DMS 273 (cell line): ENCODE measurements at regions not wholly inside any gene's neighbourhood (a gene's known extent, or its start where the extent isn't known, plus 50 kb on each side); places are given as distances from the start of the nearest gene placed in this dataset.
"Not testable (repeated sequence)": the region's sequence is repeated elsewhere in the genome, so short reads cannot be mapped to it uniquely, and the experiment has no call there.

Source experiments
- DNase-seq: peaks from one replicate; lab custom pipeline; 2025; ENCODE audit not compliant: unreplicated experiment; lab: John Stamatoyannopoulos, UW

DNA sequence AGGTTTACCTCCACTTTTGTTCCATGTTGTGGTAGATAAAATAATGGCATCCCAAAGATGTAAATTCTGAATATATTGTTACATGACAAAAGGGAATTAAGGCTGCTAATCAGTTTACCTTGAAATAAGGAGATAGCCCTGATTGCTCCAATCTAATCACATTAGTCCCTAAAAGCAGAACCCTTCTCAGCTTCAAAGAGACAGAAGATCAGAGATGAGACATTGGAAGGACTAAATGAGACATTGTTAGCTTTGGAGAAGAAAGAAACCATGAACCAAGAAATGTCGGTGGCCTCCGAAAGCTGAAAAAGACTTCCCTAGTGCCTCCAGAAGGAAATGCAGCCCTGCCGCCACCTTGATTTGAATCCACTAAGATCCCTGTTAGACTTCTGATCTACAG lies 82.8 kb upstream of the PARP8 start:
- no peak for DNase-seq

DNA sequence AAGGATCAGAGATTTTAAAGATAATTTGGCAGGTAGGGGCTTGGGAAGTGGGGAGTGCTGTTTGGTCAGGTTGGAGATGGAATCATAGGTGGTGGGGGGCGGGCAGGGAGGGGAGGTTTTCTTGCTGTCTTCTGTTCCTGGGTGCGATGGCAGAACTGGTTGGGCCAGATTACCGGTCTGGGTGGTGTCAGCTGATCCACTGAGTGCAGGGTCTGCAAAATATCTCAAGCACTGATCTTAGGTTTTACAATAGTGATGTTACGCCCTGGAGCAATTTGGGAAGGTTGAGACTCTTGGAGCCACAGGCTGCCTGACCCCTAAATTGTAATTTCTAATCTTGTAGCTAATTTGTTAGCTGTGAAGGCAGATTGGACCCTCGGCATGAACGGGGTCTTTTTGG lies 78.0 kb upstream of the PARP8 start:
- not testable (repeated sequence) for DNase-seq

DNA sequence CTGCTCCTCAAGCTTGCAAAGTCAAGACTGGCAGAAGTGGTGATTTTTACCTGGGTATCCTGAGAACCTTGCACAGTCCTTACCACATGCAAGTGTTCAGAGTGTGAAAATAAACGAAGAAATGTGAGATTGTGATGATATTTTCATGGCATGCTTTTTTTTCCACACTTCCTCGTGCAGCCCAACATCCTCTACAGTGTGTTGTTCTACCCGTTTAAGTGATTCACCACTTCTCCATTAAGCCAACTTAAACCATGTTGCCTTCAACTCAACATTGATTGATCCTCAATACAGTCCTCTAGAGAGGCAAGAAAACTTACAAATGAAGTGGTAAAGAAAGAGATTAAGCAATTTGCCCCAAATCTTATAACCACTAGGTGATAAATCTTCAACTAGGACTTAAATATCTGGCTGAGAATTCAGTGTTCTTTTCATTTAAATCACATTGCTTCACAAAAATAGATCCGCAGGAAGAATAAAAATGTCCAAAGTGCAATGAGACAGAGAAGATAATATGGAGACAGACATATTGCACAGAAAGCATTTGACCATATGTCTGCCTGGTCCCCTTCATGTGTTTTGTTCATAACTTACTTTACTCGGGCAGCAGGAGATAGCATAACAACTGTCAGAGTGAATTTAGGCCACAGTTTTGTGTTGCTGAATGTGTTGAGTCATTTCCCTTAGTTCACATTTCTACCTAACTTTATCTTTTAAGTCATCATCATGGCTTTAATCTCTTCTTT lies 75.8 kb upstream of the PARP8 start:
- not testable (repeated sequence) for DNase-seq

DNA sequence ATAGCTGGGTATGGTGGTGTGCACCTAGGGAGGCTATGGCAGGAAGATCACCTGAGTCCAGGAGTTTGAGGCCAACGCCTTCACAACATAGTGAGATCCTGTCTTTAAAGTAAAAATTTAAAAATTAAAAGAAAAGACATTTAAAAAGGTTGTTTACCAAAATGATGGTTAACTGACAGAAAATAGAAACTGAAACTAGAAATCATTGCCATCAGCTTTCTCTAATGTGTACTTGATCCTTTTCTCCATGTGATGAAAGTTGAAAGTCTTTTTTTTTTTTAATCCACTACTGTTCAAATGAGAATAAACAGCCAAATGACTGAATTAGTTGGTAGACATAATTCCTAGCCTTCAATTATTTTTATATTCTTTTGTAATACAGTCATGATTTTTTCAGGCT lies 75.1 kb upstream of the PARP8 start:
- DNase-seq = not testable (repeated sequence)

DNA sequence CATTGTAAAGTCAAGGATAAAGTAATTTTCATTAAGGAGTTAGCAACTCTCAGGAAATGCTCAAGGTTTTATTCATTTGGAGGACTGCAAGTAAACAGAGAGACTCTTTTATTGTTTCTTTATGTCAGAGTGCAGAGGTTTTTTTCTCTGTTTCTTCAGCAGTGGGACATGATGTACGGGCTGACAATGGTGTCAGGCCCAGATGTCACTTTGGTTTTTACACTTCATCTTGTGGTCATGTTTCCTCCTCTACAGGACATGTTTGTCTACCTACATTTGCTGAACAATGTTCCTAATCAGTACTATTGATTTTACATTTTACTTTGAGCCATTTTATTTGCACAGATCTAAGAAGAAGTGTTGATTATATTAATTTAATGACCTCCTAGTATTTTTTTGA lies 72.8 kb upstream of the PARP8 start:
- no peak for DNase-seq

DNA sequence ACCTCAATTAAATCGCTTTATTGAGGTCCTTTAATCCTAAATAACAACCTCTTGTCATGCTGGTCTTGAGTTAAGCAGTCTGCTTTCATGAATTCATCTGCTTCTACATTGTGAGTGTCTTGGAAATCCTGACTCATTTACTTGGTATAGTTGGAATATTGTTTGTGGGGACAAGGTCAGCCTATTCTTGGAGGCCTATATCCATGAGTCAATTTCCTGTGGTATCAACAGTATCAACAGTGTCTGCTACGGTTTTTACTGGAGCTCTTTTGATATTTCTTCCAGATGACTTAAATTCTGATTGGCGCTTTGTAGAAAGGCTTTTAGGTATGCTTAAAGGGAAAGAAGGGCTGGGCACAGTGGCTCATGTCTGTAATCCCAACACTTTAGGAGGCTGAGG lies 71.2 kb upstream of the PARP8 start:
- no peak for DNase-seq

DNA sequence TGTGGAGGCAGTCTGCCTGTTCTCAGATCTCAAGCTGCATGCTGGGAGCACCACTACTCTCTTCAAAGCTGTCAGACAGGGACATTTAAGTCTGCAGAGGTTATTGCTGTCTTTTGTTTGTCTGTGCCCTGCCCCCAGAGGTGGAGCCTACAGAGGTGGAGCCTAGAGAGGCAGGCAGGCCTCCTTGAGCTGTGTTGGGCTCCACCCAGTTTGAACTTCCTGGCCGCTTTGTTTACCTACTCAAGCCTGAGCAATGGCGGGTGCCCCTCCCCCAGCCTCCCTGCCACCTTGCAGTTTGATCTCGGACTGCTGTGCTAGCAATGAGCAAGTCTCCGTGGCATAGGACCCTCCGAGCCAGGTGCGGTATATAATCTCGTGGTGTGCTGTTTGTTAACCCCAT lies 64.9 kb upstream of the PARP8 start:
- DNase-seq = not testable (repeated sequence)

DNA sequence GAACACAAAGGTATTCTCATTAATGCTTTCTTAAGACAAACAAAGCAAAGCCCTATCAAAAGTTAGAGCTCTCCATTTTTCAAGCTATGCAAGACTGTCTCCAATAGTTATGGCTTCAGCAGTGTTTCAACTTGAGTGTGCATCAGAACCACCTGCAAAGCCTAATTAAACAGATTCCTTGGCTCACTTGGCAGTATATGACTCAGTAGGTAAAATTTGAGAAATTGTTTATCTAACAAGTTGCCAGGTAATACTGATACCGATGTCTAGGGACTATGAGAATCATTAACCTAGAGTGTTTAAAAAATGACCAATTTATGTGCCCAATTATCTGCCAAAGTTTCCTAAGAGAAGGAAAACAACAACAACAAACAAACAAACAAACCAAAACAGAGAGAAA lies 60.3 kb upstream of the PARP8 start:
- DNase-seq = no peak

DNA sequence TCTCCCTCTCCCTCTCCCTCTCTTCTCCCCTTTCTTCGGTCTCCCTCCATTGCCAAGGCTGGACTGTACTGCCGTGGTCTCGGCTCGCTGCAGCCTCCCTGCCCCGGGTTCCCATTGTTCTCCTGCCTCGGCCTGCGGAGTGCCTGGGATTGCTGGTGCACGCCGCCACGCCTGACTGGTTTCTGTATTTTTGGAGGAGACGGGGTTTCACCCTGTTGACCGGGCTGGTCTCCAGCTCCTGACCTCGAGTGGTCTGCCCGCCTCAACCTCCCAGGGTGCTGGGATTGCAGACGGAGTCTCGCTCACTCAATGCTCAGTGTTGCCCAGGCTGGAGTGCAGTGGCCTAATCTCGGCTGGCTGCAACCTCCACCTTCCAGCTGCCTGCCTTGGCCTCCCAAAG lies 59.0 kb upstream of the PARP8 start:
- not testable (repeated sequence) for DNase-seq

DNA sequence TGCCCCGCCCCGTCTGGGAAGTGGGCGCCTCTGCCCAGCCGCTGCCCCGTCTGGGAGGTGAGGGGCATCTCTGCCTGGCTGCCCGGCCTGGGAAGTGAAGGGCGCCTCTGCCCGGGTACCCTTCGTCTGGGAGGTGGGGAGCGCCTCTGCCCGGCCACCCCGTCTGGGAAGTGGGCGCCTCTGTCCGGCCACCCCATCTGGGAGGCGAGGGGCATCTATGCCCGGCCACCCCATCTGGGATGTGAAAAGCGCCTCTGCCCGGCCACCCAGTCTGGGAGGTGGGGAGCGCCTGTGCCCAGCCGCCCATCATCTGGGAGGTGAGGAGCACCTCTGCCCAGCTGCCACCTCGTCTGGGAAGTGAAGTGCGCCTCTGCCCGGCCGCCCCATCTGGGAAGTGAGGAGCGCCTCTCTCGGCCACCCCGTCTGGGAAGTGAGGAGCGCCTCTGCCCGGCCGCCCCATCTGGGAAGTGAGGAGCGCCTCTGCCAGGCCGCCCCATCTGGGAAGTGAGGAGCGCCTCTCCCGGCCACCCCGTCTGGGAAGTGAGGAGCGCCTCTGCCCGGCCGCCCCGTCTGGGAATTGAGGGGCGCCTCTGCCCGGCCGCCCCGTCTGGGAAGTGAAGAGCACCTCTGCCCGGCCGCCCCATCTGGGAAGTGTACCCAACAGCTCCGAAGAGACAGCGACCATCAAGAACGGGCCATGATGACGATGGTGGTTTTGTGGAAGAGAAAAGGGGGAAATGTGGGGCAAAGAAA lies 58.3 kb upstream of the PARP8 start:
- not testable (repeated sequence) for DNase-seq

DNA sequence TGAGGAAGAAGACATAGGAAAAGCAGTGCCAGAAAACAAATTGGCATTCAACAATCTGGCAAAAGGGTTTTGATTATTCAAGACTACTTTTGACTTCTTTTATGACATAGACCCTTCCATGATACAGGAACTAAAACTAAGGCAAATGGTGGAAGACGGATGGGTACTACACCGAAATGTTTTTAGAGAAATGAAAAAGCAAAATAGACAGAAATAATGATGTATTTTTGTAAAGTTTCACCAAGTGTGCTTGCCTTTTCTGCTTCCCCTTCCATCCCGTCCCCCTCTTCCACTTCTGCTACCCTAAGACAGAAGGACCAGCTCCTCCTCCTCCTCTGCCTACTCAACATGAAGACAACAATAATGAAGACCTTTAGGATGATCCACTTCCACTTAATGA lies 53.4 kb upstream of the PARP8 start:
- DNase-seq = not testable (repeated sequence)
